Ovary (tissue), 7 donors: ENCODE measurements at regions not wholly inside any gene's neighbourhood (a gene's known extent, or its start where the extent isn't known, plus 50 kb on each side); places are given as distances from the start of the nearest gene placed in this dataset.

ENCODE experiments used
- DNase-seq, 5 donors: peaks; one replicate each; pipeline ENCODE4 v3.0.0-alpha.2; 2019 to 2020
- H3K27ac ChIP-seq, 2 donors: fragments of 200-600 bp; one replicate each; pipeline versions ENCODE4 v1.5.1 to v1.8.0; 2019 to 2022
- H3K27me3 ChIP-seq: fragments of 200-600 bp; one replicate; pipeline ENCODE4 v1.8.0; 2022
- H3K36me3 ChIP-seq: fragments of 200-600 bp; sonication (generic); one replicate; pipeline ENCODE4 v1.5.1; 2019
- H3K4me1 ChIP-seq: one replicate; pipeline ENCODE4 v1.8.1; 2013; ENCODE audit warnings: mild to moderate bottlenecking, moderate library complexity; ENCODE audit not compliant: insufficient read depth
- H3K4me3 ChIP-seq: fragments of 200-600 bp; sonication (generic); one replicate; pipeline ENCODE4 v1.5.1; 2017
- H3K9me3 ChIP-seq, 2 donors: fragments of 200-600 bp in 1 of 2; sonication (generic) in 1 of 2; one replicate each; pipeline versions ENCODE4 v1.5.1 to v1.8.1; 2013 to 2019; ENCODE audit warnings: mild to moderate bottlenecking in 1 of 2, moderate library complexity in 1 of 2
- EP300 ChIP-seq: sonication (generic); formaldehyde crosslinking; IDR thresholded peaks from one replicate; pipeline ENCODE4 v1.6.1; 2017; ENCODE audit warnings: antibody characterized with exemption
- POLR2A ChIP-seq: fragments of 450-650 bp; IDR thresholded peaks from one replicate; pipeline ENCODE4 v1.6.1; 2017; ENCODE audit warnings: antibody characterized with exemption, mild to moderate bottlenecking, moderate library complexity
- WGBS, 3 donors: extraction: QIAGEN DNeasy Blood & Tissue Kit in 1 of 3; methylation state at CpG; one replicate each; pipeline versions ENCODE4 v1.1.5 to v1.1.7; 2013 to 2017; 5-methylcytosine and 5-hydroxymethylcytosine counted together
- intact Hi-C, 4 donors: fragments of 100-400 bp; cut with DNase I; formaldehyde crosslinking; loops; one replicate each; pipeline versions ENCODE4 v1.11.0 to v1.15.1; 2022 to 2023
- TF ChIP-seq, protein P1 (sequence below), 3 donors: fragments of 450-650 bp in 2 of 3; fragments of 200-600 bp in 1 of 3; IDR thresholded peaks; one replicate each; pipeline versions ENCODE4 v1.5.1 to v1.8.0; 2016 to 2022; ENCODE audit warnings: antibody characterized with exemption in 3 of 3, mild to moderate bottlenecking in 1 of 3
- donor health status: DM: no; HTN: no; CAD: no; lungs with moderate emphysema.
- donor health status: DM: no; HTN: no; CAD: no.
- donor health status: Bipolar disorder and iron deficiency.
- donor health status: DM: no; HTN: no; CAD: no.
- donor health status: DM: yes; HTN: yes; CAD: no.

DNA sequence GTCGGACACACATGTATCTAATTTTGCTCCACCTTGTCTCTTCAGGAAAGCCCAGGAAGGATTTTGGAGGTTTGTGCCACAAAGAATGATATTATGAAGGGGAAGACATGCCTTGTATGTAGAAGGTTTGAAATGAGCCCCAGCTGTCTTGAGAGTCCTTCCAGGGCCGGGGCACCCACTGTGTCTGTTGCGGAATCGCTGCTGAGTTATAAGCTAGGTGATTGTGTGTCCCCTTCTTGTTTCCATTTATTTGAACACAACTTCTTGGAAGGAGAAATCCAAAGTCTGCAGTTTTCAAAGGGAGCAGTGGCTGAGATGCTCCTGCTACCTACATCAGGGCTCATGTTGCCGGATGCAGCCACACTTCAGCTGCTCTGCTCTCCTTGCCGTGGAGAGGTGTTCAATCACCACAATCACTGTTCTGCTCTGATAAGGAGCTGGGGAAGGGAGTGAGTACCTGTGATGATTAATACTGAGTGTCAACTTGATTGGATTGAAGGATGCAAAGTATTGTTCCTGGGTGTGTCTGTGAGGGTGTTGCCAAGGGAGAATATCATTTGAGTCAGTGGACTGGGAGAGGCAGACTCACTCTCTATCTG lies 828.6 kb downstream of the QKI start:
- no peak for TF ChIP-seq POLR2A
- Histone ChIP-seq H3K27me3 (no peaks in the 10 kb centered on the region), H3K36me3 (no peaks in the 10 kb centered on the region), H3K27ac (no peak overlapping the region), H3K9me3 (no peaks in the 10 kb centered on the region), H3K4me1 (no peaks in the 10 kb centered on the region), H3K4me3 (no peak overlapping the region)
- intact Hi-C loops = no loop called here
- DNase-seq = no peak
- WGBS, 3 donors = 50 to 62% (median 52%) methylated on average over 6 of the region's 6 CpGs

DNA sequence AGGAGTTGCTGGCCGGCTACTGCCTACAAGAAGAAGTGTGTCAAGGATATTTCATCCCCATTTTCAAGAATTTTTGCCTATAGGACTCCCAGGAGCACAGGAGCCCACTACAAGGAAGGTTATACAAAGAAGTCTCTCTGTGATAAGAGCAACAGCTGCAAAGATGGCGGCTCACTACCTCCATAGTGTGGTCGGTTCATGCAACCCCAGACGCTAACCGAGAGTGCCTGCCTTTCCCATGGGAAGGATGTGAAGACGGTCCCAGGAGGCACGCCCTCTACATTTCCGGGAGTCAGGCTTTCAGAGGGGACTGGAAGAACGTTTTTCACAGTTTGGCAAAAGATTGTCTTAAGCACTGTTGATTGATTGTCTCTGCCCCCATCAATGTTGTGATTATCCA lies 816.3 kb downstream of the QKI start:
- Histone ChIP-seq H3K36me3 (no peaks in the 10 kb centered on the region), H3K27me3 (no peaks in the 10 kb centered on the region), H3K4me3 (no peak overlapping the region), H3K4me1 (no peaks in the 10 kb centered on the region), H3K9me3 (no peaks in the 10 kb centered on the region), H3K27ac (no peak overlapping the region)
- 83 to 87% (median 85%) methylated on average over 9 of the region's 9 CpGs for WGBS, 3 donors
- TF ChIP-seq POLR2A = no peak
- TF ChIP-seq EP300 = no peak
- TF ChIP-seq, protein P1, sequence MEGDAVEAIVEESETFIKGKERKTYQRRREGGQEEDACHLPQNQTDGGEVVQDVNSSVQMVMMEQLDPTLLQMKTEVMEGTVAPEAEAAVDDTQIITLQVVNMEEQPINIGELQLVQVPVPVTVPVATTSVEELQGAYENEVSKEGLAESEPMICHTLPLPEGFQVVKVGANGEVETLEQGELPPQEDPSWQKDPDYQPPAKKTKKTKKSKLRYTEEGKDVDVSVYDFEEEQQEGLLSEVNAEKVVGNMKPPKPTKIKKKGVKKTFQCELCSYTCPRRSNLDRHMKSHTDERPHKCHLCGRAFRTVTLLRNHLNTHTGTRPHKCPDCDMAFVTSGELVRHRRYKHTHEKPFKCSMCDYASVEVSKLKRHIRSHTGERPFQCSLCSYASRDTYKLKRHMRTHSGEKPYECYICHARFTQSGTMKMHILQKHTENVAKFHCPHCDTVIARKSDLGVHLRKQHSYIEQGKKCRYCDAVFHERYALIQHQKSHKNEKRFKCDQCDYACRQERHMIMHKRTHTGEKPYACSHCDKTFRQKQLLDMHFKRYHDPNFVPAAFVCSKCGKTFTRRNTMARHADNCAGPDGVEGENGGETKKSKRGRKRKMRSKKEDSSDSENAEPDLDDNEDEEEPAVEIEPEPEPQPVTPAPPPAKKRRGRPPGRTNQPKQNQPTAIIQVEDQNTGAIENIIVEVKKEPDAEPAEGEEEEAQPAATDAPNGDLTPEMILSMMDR (IDR thresholded peaks at IDR 0.05) = no peak
- no peak for DNase-seq
- intact Hi-C loops = no loop called here

DNA sequence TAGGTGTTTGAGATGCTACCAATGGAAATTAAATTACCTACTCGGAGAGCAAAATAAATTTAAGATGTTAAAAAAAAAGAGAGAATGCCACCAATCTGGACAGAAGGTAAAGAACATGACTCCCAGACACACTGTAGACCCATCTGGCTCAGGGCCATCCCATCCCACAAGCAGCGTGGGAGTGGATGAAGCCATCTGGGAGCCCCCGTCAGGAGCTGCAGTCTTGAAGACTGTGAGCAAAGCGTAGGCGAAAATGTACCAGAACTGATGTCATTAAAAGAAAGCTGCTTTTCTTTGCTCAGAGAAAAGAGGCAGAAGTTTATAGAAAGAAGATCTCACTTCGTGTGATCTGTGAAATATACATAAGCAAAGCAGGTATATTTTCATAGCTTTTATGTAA lies 815.7 kb downstream of the QKI start:
- Histone ChIP-seq H3K9me3 (no peaks in the 10 kb centered on the region), H3K27me3 (no peaks in the 10 kb centered on the region), H3K27ac (no peak overlapping the region), H3K36me3 (no peaks in the 10 kb centered on the region), H3K4me3 (no peak overlapping the region), H3K4me1 (no peaks in the 10 kb centered on the region)
- intact Hi-C loops = no loop called here
- no peak for DNase-seq
- 27 to 49% (median 30%) methylated on average over 6 of the region's 6 CpGs for WGBS, 3 donors
- TF ChIP-seq POLR2A (no peak), EP300 (no peak)
- TF ChIP-seq, protein P1 (IDR thresholded peaks at IDR 0.05) = no peak

DNA sequence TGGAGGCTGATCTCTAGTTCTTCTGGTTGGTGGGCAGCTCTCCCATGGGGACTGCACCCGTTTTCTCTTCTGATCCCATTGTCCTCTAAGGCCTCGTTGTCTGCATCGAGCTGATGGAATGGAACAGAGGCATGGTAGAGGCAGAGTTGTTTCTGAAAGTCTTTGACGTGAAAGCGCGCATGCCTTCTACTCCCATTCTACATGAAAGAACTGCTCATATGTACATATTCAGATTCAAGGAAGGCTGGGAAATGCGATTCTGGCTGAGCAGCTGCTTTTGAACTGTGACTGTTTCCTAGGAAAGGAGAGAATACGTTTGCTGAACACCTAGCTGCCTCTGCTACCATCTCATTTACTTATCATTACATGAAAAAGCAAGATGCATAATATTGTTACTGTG lies 815.2 kb downstream of the QKI start:
- Histone ChIP-seq H3K36me3 (no peaks in the 10 kb centered on the region), H3K4me1 (no peaks in the 10 kb centered on the region), H3K9me3 (no peaks in the 10 kb centered on the region), H3K27ac (no peak overlapping the region), H3K27me3 (no peaks in the 10 kb centered on the region), H3K4me3 (no peak overlapping the region)
- TF ChIP-seq, protein P1 (IDR thresholded peaks at IDR 0.05) = no peak
- TF ChIP-seq EP300 = no peak
- TF ChIP-seq POLR2A = no peak
- DNase-seq = no peak
- WGBS, 3 donors = 76 to 90% (median 85%) methylated on average over 8 of the region's 8 CpGs
- intact Hi-C loops = no loop called here

DNA sequence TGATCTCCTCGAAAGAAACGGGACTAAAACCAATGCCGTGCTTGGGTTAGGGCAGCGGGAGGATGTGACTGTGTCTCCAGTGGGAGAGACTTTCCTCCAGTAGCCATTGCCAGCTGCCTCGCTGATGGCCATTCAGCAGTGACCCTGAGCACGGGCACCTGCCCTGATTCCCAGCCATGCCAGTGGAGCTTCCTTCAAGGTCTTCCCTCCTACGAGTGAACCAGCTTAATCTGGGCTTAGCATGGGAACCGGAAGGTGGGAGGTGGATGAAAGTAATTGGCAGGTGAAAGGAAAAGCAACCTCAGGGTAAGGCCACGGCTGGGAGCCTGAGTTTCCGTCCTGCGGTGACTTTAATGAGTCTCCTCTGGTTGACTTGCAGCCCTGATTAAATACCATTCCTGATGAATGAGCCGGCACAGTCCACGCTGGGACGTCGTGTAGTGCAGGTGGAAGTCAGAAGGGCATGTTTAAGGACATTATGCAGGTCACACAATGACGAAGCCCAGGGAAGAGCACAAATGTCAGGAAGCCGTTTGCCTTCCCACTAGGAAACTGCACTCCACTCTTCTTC lies 813.5 kb downstream of the QKI start:
- TF ChIP-seq EP300 (no peak), POLR2A (no peak)
- TF ChIP-seq, protein P1 (IDR thresholded peaks at IDR 0.05) = no peak
- Histone ChIP-seq H3K27me3 (no peaks in the 10 kb centered on the region), H3K4me3 (no peak overlapping the region), H3K9me3 (no peaks in the 10 kb centered on the region), H3K36me3 (no peaks in the 10 kb centered on the region), H3K27ac (no peak overlapping the region), H3K4me1 (no peaks in the 10 kb centered on the region)
- WGBS, 3 donors = 70 to 75% (median 73%) methylated on average over 17 of the region's 17 CpGs
- intact Hi-C loops = no loop called here
- no peak for DNase-seq
